ENCODE measurements at regions not wholly inside any gene's neighbourhood (a gene's known extent, or its start where the extent isn't known, plus 50 kb on each side); places are given as distances from the start of the nearest gene placed in this dataset.
"Not testable (repeated sequence)": the region's sequence is repeated elsewhere in the genome, so short reads cannot be mapped to it uniquely, and the experiment has no call there.

DNA sequence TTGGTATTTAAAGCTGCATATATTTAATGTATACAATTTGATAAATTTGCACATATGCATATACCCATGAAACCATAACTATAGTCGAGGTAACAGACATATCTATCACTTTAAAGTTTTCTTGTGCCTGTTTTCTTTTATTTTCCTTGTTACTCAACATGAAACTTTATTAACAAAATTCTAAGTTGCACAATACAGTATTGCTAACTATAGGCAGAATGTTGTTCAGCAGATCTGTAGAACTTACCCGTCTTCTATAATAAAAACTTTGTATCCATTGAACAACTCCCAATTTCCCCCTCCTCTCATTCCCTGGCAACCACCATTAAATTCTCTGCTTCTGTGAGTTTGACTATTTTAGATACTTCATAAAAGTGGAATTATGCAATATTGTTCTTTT lies 404.6 kb upstream of the KCND2 start:
- DNase-seq (no peak), ATAC-seq (ENCODE audit: insufficient read depth, low FRiP score) (no peak)
- Histone ChIP-seq H3K9me3 (ENCODE audit: control insufficient read depth in 4 of 4, insufficient read depth in 3 of 4, low read length in 3 of 4) (peaks cover 0 to 3% (median 0%) of the 10 kb centered on the region in 4 donors), H3K27me3 (ENCODE audit: control insufficient read depth in 3 of 3, insufficient read depth in 3 of 3, low read length in 2 of 3) (no peaks in the 10 kb centered on the region), H3K4me1 (ENCODE audit: control insufficient read depth in 5 of 5, insufficient read depth in 5 of 5, low read length in 5 of 5) (no peaks in the 10 kb centered on the region), H3K4me3 (no peak overlapping the region), H3K36me3 (ENCODE audit: control insufficient read depth in 4 of 4, insufficient read depth in 4 of 4, low read length in 4 of 4) (no peaks in the 10 kb centered on the region), H3K9ac (ENCODE audit: insufficient read depth in 1 of 2, low read length in 2 of 2) (no peak overlapping the region), H3K27ac (ENCODE audit: low read depth in 1 of 2, low read length in 1 of 2) (no peak overlapping the region)
- TF ChIP-seq, protein P1, sequence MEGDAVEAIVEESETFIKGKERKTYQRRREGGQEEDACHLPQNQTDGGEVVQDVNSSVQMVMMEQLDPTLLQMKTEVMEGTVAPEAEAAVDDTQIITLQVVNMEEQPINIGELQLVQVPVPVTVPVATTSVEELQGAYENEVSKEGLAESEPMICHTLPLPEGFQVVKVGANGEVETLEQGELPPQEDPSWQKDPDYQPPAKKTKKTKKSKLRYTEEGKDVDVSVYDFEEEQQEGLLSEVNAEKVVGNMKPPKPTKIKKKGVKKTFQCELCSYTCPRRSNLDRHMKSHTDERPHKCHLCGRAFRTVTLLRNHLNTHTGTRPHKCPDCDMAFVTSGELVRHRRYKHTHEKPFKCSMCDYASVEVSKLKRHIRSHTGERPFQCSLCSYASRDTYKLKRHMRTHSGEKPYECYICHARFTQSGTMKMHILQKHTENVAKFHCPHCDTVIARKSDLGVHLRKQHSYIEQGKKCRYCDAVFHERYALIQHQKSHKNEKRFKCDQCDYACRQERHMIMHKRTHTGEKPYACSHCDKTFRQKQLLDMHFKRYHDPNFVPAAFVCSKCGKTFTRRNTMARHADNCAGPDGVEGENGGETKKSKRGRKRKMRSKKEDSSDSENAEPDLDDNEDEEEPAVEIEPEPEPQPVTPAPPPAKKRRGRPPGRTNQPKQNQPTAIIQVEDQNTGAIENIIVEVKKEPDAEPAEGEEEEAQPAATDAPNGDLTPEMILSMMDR (IDR thresholded peaks at IDR 0.05; ENCODE audit: control extremely low read depth, extremely low read depth), result no peak
- WGBS, 2 donors, result 79 to 84% methylated on average over 2 of the region's 2 CpGs

GRCh38 chr7:119879835-119880234 lies 393.1 kb upstream of the KCND2 start:
- WGBS, 2 donors, result 81 to 90% methylated on average over 1 of the region's 1 CpG
- no peak for ATAC-seq (ENCODE audit: insufficient read depth, low FRiP score)
- TF ChIP-seq, protein P1 (IDR thresholded peaks at IDR 0.05; ENCODE audit: control extremely low read depth, extremely low read depth), result no peak
- H3K27me3 ChIP-seq (ENCODE audit: control insufficient read depth in 3 of 3, insufficient read depth in 3 of 3, low read length in 2 of 3), result no peaks in the 10 kb centered on the region
- no peak overlapping the region for H3K9ac ChIP-seq (ENCODE audit: insufficient read depth in 1 of 2, low read length in 2 of 2)
- DNase-seq, result no peak
- H3K9me3 ChIP-seq (ENCODE audit: control insufficient read depth in 4 of 4, insufficient read depth in 3 of 4, low read length in 3 of 4), result no peaks in the 10 kb centered on the region
- no peak overlapping the region for H3K27ac ChIP-seq (ENCODE audit: low read depth in 1 of 2, low read length in 1 of 2)
- H3K4me1 ChIP-seq (ENCODE audit: control insufficient read depth in 5 of 5, insufficient read depth in 5 of 5, low read length in 5 of 5), result no peaks in the 10 kb centered on the region
- H3K36me3 ChIP-seq (ENCODE audit: control insufficient read depth in 4 of 4, insufficient read depth in 4 of 4, low read length in 4 of 4), result no peaks in the 10 kb centered on the region
- no peak overlapping the region for H3K4me3 ChIP-seq

- no peak overlapping the region for H3K9ac ChIP-seq (ENCODE audit: insufficient read depth in 1 of 2, low read length in 2 of 2)
- H3K4me3 ChIP-seq, result no peak overlapping the region
- ATAC-seq (ENCODE audit: insufficient read depth, low FRiP score) (no peak), DNase-seq (no peak)
- TF ChIP-seq, protein P1 (IDR thresholded peaks at IDR 0.05; ENCODE audit: control extremely low read depth, extremely low read depth), result no peak
- peaks cover 0 to 2% (median 0%) of the 10 kb centered on the region in 4 donors for H3K9me3 ChIP-seq (ENCODE audit: control insufficient read depth in 4 of 4, insufficient read depth in 3 of 4, low read length in 3 of 4)
- no peak overlapping the region for H3K27ac ChIP-seq (ENCODE audit: low read depth in 1 of 2, low read length in 1 of 2)
- H3K4me1 ChIP-seq (ENCODE audit: control insufficient read depth in 5 of 5, insufficient read depth in 5 of 5, low read length in 5 of 5), result no peaks in the 10 kb centered on the region
- H3K27me3 ChIP-seq (ENCODE audit: control insufficient read depth in 3 of 3, insufficient read depth in 3 of 3, low read length in 2 of 3), result no peaks in the 10 kb centered on the region
- WGBS, 2 donors, result 80 to 82% methylated on average over 3 of the region's 3 CpGs
- H3K36me3 ChIP-seq (ENCODE audit: control insufficient read depth in 4 of 4, insufficient read depth in 4 of 4, low read length in 4 of 4), result no peaks in the 10 kb centered on the region
Measured at GRCh38 chr7:119886007-119886406, 387.0 kb upstream of the KCND2 start.

- H3K4me1 ChIP-seq (ENCODE audit: control insufficient read depth in 5 of 5, insufficient read depth in 5 of 5, low read length in 5 of 5); H3K36me3 ChIP-seq (ENCODE audit: control insufficient read depth in 4 of 4, insufficient read depth in 4 of 4, low read length in 4 of 4); DNase-seq; H3K9me3 ChIP-seq (ENCODE audit: control insufficient read depth in 4 of 4, insufficient read depth in 3 of 4, low read length in 3 of 4); H3K27ac ChIP-seq (ENCODE audit: low read depth in 1 of 2, low read length in 1 of 2); ATAC-seq (ENCODE audit: insufficient read depth, low FRiP score); H3K9ac ChIP-seq (ENCODE audit: insufficient read depth in 1 of 2, low read length in 2 of 2); H3K27me3 ChIP-seq (ENCODE audit: control insufficient read depth in 3 of 3, insufficient read depth in 3 of 3, low read length in 2 of 3); H3K4me3 ChIP-seq: not testable (repeated sequence)
- 78 to 87% methylated on average over 3 of the region's 3 CpGs for WGBS, 2 donors
Measured at GRCh38 chr7:119886525-119886924, 386.4 kb upstream of the KCND2 start.
